ENCODE measurements at regions not wholly inside any gene's neighbourhood (a gene's known extent, or its start where the extent isn't known, plus 50 kb on each side); places are given as distances from the start of the nearest gene placed in this dataset.

DNA sequence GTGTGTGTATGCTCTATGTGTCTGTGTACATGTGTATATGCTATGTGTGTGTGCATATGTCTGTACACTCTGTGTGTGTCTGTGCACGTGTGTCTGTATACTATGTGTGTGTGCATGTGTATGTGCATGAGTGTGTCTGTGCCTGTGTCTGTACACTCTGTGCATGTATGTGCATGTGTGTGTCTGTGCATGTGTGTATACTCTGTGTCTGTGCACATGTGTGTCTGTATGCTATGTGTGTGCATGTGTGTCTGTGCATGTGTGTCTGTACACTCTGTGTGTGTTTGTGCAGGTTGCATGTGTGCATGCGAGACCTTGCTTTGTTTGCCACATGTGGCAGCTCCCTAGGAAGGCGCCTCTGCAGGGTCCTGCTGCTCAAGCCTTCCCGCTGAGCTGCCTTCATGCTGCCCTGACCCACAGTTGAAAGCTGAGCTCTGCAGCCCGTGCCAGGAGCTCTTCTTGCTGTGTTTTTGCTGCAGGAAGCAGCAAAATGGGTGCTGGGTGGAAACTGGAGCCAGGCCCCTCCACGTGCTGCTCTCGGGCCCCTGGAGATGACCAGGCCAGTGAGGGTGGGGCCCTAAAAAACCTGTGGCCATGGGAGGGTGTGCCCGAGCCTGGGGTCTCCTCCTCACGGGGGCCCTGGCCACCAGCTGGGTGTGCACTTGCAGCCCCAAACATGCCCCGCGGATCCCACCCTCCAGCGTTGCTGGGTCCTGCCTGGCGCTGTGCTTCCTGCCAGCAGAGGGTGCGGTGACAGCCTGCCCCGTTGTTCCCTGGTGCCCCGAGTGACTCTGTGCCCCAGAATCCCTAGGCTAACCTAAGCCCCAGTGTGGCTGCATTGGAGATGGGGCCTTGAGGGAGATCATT, 109.1 kb downstream of the DACT2 start:
- no peak for DNase-seq

- DNase-seq: no peak
Observed at GRCh38 chr6:168209420-168209819, 110.2 kb downstream of the DACT2 start.

GRCh38 chr6:168208854-168209253, 110.7 kb downstream of the DACT2 start:
- DNase-seq: no peak

DNA sequence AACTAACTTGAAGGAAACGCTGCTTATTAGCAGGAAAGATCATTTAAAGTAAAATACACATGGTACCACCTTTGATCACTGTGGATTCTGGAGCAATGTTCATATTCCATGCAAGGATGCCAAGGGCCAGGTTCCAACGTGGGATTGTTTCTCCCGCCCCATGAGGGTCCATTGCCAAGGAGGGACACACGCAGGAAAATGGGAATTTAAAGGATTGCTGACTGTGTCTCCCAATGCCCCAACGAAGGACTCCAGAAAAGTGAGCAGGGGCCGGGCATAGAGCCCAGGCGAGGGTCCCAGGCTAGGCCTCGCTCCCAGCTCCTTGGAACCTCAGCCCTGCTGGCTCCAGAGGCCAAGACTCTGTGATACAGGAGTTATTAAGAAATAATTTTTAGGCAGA, 111.2 kb downstream of the DACT2 start:
- no peak for DNase-seq

DNA sequence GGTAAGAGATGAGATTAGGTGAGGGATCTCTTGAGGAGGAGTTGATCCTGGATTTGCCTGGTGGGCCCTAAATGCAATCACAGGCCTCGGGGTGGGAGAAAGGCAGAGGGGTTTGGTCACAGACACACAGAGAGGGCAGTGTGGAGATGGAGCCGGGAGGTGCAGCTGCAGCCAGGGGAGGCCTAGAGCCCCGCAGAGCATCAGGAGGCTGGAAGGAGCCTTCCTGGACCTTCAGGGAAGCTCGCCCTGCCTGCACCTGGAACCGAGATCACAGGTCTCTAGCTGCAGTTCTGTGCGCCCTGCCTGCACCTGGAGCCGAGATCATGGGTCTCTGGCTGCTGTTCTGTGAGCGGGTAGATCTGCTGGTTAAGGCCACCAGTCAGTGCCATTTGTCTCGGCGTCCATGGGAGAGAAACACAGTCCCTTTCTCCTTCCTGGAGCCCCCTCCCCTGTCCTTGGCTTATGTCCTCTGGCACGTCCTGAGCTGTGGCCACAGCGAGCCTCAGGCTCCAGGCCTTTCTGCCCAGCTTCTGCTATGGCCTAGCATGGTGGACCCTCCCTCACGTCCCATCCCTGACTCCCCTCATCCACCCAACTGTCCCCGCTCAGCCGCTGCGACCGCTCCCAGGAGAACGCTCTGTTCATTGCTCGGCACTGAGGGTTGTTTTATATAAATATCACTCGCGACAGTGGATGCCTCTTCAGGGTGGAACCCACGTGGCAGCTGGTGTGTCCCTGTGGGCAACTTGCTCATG, 112.0 kb downstream of the DACT2 start:
- DNase-seq: no peak

DNA sequence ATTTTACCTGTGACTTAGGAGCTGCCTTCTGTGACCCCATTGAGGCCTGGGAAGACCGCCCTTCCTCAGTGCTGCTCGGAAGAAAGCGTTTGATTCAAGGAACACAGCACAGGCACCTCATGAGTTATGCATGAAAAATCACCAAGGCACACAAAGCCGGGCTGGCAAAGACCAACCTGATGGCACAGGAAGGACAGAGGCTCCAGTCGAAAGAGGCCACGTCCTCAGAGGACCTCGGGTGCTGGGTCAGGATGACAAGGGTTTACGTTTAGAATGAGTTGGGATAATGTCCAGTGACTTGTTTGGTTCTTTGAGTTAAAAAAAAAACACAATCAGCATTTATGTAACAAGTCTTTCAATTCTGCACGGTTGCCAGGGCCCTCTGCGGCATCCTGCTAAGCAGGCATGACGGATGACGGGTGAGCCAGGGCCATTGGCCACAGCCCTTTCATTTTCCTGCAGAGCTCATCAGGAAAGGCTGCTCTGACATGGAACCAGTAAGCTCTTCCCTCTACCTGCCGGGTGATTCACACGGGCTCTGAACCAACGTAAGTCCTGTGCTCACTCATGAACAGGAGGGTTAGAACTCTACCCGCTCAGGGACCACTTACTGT, 112.8 kb downstream of the DACT2 start:
- DNase-seq: no peak

DNA sequence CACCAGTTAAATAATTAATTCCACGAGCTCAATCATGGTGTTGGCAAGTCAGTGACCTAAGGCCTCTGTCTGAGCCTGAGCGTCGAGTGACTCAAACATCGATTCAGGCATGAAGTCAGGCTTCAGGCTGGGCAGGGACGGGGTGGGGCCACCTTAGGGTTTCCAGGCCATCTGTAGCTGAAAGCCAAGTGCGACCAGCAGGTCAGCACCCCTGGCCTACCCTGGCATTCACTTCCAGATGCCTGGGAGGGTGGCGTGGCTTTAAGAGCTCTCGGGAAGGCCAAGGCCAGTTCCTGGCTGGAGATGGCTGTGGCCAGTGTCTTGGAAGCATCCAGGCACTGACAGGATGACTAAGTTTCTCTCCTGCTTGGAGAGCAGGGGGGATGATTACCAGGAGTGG, 113.4 kb downstream of the DACT2 start:
- DNase-seq: no peak

DNA sequence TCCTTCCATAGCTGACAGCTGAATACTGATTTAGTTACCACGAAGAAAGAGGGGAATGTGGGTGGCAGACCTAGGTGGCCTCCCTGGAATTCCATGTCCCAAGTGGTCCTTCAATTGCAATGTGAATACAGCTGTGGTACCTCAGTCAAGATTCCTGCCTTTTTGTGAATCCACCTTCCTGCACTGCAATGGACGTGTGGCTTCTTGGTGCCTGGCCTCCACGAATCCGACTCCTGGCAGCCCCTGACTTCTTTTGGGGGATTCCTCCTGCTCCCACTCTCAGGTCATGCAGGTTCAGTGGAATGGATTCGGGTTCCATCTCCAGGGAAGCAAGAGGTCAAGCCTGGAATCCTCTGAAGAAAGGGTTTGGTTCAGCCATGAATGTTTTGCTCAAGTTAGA, 117.8 kb downstream of the DACT2 start:
- no peak for DNase-seq

DNA sequence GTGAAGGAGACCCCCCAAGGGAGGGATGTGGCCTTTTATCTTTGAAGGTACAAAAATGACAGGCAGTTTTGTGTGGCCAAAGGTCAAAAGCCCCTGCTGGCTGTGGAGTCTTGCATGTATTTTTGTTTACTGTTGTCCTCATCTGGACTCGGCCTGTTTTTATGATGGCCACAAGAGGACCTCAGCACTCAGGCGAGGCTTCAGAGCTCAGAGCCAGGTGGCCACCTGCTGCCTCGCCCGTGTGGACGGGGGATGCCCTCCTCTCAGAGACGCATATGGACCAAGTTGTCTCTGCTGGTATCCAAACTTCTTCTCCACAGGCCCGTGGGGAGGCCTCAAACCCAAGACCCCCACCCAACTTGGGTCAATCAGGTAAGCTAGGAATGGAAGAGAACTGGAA, 118.2 kb downstream of the DACT2 start:
- DNase-seq: no peak

DNA sequence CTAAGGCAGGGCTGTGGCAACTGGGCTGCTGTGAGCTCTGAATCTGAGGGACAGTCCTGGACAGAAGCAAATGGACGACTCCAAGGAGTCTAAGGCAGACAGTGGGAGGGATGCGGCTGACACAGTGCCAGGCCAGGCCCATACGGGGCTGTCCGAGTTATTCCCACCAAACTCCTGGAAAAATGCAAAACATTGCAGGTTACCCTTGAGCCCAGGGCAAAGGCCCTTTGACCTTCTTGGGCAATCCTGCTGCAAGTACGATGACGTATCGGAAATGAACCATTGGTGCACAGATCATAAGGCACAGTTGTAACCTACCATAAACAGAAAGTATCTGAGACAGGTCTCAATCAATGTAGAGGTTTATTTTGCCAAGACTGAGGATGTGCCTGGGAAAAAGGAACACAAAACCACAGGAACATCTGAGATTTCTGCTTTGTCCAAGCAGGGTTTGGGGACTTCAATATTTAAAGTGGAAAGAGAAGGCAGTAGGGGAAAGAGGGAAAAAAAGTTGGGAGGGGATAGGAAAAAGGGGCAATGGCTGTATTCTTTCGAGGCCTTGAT, 118.9 kb downstream of the DACT2 start:
- DNase-seq: no peak

GRCh38 chr6:168198302-168199180, 119.5 kb upstream of the FRMD1 start:
- no peak for DNase-seq

- no peak for DNase-seq
Observed at GRCh38 chr6:168197636-168198301, 118.8 kb upstream of the FRMD1 start.

- no peak for DNase-seq
Observed at GRCh38 chr6:168196881-168197635, 118.0 kb upstream of the FRMD1 start.

- no peak for DNase-seq
Observed at GRCh38 chr6:168196385-168196860, 117.4 kb upstream of the FRMD1 start.

DNA sequence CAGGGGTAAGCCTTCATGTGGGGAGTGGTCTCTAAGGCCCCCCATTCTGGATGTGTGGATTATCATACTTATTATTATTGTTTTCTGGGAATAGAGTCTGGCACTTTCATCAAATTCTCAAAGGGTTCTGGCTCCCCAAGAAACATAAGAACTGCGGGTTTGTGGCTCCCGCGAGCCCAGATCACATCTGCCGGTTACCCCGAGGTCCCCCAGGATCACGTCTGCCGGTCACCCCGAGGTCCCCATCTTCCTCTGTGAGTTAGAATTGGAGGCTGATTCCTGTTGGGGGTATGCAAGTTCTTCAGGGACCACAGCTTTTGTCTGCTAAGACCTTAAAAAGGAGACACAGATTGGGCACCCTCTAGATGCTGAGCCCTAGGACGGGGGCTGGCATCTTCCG, 116.7 kb upstream of the FRMD1 start:
- DNase-seq: no peak

- no peak for DNase-seq
Observed at GRCh38 chr6:168194732-168195567, 115.9 kb upstream of the FRMD1 start.

- no peak for DNase-seq
Observed at GRCh38 chr6:168193816-168194721, 115.1 kb upstream of the FRMD1 start.

DNA sequence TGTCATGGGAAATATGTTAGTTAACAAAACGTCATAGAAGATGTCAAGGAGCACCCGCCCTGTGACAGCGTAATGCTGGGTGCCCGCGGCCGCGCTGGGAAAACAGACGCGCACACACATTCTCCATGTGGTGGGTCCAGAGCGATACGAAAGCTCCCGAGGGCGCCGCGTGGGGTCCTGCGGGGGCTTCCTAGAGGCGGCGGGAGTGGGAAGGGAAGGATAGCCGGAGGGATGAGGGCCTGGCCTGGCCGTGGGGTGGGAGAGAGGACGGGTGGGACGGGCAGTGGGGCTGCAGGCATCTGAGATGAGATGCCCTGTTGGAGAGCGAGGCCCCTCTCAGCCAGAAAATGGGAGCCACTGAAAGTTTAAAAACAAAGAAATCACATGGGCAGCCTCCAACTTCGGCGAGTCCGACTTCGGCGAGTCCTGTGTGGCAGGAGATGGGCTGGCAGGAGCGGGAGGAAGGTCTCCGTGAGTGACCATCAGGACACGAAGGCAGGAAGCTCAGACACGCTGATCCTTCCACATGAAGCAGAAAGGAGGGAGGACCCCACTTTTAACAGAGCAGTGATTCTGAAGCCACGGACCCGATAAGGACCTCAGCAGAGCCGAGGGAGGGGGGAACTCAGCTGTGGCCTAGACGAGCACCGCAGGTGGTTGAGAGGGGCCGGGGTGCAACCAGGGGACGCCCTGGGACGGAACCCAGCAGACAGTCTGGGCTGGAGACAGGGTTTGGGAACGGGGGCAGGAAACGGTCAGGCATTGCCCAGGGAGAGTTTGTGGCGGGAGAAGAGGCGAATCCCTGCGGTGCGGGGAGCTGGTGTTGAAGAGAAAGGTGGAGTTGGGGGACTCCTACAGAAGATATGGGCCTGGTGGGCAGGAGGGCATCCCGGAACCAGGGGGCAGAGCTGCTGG, 114.1 kb upstream of the FRMD1 start:
- no peak for DNase-seq

Measured in CD4-positive, alpha-beta T cell treated with Interleukin-4 for 1 hour (primary cell).